Fibroblast of the aortic adventitia (primary cell): ENCODE measurements at regions not wholly inside any gene's neighbourhood (a gene's known extent, or its start where the extent isn't known, plus 50 kb on each side); places are given as distances from the start of the nearest gene placed in this dataset. TPM values are rescaled to one million over a fixed set of nuclear protein-coding genes. Genes with fewer than 3 reads are reported as not detected.

Source experiments
- DNase-seq: peaks from one replicate; pipeline ENCODE4 v3.0.0-alpha.2; 2010; ENCODE audit warnings: low read depth
- H3K4me3 ChIP-seq: 2 replicates; pipeline ENCODE4 v1.5.1; 2011; ENCODE audit warnings: low read depth, mild to moderate bottlenecking, control low read depth, low read length, moderate library complexity
- small RNA-seq: library from RNA; depleted of rRNA; stranded (forward); fragments of <200 nt; gene quantifications from one replicate; pipeline ENCODE3, GENCODE V24; 2012
- TF ChIP-seq, protein P1 (sequence below): IDR thresholded peaks from 2 replicates; pipeline ENCODE4 v1.5.1; 2011; ENCODE audit warnings: mild to moderate bottlenecking, low read length, control low read depth, inconsistent platforms; ENCODE audit not compliant: insufficient read depth

DNA sequence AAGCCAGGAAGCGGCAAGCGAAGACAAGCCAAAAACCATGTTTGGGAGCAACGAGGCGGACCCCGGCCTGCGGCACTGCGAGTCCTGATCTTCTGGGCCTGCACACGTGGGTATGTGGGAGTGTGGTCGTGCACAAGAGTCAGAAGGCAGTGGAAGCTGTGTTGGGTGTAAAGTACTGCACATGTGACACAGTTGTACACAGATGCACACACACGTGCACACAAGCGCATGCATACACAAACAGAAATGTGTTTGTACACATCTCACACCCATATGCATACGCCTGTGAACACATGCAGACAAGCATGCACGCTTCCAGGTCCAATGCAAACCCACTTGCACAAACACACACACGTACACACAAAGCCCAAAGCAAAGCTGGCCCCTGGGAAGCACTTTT lies 52.6 kb upstream of the SLCO4A1 start:
- no peak for DNase-seq
- no peak overlapping the region for H3K4me3 ChIP-seq
- TF ChIP-seq, protein P1, sequence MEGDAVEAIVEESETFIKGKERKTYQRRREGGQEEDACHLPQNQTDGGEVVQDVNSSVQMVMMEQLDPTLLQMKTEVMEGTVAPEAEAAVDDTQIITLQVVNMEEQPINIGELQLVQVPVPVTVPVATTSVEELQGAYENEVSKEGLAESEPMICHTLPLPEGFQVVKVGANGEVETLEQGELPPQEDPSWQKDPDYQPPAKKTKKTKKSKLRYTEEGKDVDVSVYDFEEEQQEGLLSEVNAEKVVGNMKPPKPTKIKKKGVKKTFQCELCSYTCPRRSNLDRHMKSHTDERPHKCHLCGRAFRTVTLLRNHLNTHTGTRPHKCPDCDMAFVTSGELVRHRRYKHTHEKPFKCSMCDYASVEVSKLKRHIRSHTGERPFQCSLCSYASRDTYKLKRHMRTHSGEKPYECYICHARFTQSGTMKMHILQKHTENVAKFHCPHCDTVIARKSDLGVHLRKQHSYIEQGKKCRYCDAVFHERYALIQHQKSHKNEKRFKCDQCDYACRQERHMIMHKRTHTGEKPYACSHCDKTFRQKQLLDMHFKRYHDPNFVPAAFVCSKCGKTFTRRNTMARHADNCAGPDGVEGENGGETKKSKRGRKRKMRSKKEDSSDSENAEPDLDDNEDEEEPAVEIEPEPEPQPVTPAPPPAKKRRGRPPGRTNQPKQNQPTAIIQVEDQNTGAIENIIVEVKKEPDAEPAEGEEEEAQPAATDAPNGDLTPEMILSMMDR = no peak

GRCh38 chr20:62590309-62591121 lies 51.8 kb upstream of the SLCO4A1 start:
- no peak overlapping the region for H3K4me3 ChIP-seq
- TF ChIP-seq, protein P1 = no peak
- peak; percentile 77 for DNase-seq

DNA sequence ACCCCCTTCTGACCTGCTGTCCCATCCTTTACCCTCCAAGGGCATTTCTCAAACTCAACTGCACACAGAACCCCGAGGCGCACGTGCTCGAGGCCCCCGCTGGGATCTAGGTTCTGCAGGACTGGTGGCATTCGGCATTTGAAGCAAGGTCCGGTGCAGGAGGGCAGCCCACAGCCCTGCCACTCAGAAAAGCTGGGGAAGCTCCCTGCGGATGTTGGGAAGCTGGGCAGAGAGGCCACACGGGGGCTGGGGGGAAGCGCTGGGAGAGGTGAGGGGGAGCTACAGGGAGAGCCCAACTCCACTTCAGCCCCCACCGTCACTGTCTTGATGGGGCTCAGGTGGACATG lies 51.2 kb upstream of the SLCO4A1 start:
- TF ChIP-seq, protein P1 = no peak
- DNase-seq = no peak

DNA sequence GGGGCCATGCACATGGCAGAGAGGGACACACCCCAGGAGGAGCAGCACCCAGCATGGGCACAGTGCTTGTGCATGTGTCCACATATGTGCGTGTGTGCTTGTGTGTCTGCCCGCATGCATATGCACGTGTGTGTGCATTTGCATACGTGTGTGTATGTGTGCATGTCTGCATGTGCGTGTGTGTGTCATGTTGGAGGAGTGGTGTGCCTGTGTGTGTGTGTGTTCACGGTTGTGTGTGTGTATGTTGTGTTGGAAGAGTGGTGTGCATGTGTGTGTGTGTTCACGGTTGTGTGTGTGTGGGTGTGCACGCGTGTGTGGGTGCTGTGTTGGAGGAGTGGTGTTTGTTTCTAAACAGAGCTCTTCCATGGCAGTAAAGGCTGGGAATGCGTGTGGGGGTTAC lies 50.7 kb upstream of the SLCO4A1 start:
- TF ChIP-seq, protein P1 = no peak
- no peak for DNase-seq

More for the DNA sequence above, 51.2 kb upstream of the SLCO4A1 start:
- no peak overlapping the region for H3K4me3 ChIP-seq

More for the DNA sequence above, 50.7 kb upstream of the SLCO4A1 start:
- H3K4me3 ChIP-seq = no peak overlapping the region

Small RNAs in the stretch of these regions (small RNA-seq; reads per million reads assigned to genes)
- gene MIR1-1 = not detected
